Activated CD8-positive, alpha-beta memory T cell treated with anti-CD3 and anti-CD28 coated beads for 36 hours (primary cell): ENCODE measurements at regions not wholly inside any gene's neighbourhood (a gene's known extent, or its start where the extent isn't known, plus 50 kb on each side); places are given as distances from the start of the nearest gene placed in this dataset.
"Not testable (repeated sequence)": the region's sequence is repeated elsewhere in the genome, so short reads cannot be mapped to it uniquely, and the experiment has no call there.

ENCODE experiments used
- CTCF ChIA-PET: fragments of 350-600 bp; sonication (Branson Sonifier 250); formaldehyde crosslinking; loops from one replicate; lab custom pipeline; 2021; ENCODE audit warnings: antibody characterized with exemption; lab: Charles Lee
- POLR2A ChIA-PET: fragments of 350-600 bp; sonication (Branson Sonifier 250); formaldehyde crosslinking; loops from one replicate; lab custom pipeline; 2021; ENCODE audit warnings: antibody characterized with exemption; lab: Charles Lee

GRCh38 chr6:50305660-50306059 lies 255.9 kb upstream of the DEFB112 start:
- ChIA-PET POLR2A (no interaction called here), CTCF (no interaction called here)

- POLR2A ChIA-PET, result no interaction called here
- CTCF ChIA-PET, result no interaction called here
Measured at GRCh38 chr6:50318536-50318935, 268.8 kb upstream of the DEFB112 start.

GRCh38 chr6:50330347-50330746 lies 280.6 kb upstream of the DEFB112 start:
- ChIA-PET POLR2A (interaction anchor here (0.6 kb wide), 1 partner anchor 8 kb away, joined by 6 read pairs; no protein-coding TSS in a partner anchor), CTCF (interaction anchor here (0.5 kb wide), 1 partner anchor 138 kb away, joined by 3 read pairs; no protein-coding TSS in a partner anchor)

- ChIA-PET CTCF (interaction anchor here (0.5 kb wide), 1 partner anchor 139 kb away, joined by 3 read pairs; no protein-coding TSS in a partner anchor), POLR2A (interaction anchor here (0.6 kb wide), 1 partner anchor 7 kb away, joined by 6 read pairs; no protein-coding TSS in a partner anchor)
Measured at GRCh38 chr6:50330963-50331362, 281.2 kb upstream of the DEFB112 start.

- POLR2A ChIA-PET, result no interaction called here
- CTCF ChIA-PET, result no interaction called here
Measured at GRCh38 chr6:50333696-50334095, 284.0 kb upstream of the DEFB112 start.

- POLR2A ChIA-PET, result no interaction called here
- CTCF ChIA-PET, result no interaction called here
Measured at GRCh38 chr6:50337532-50338122, 287.9 kb upstream of the DEFB112 start.

GRCh38 chr6:50353603-50354002 lies 303.9 kb upstream of the DEFB112 start:
- ChIA-PET POLR2A (no interaction called here), CTCF (no interaction called here)

- ChIA-PET POLR2A (no interaction called here), CTCF (no interaction called here)
Measured at GRCh38 chr6:50358113-50358512, 308.4 kb upstream of the DEFB112 start.

- ChIA-PET CTCF (no interaction called here), POLR2A (no interaction called here)
Measured at GRCh38 chr6:50361641-50362331, 312.1 kb upstream of the DEFB112 start.

- CTCF ChIA-PET, result no interaction called here
- POLR2A ChIA-PET, result no interaction called here
Measured at GRCh38 chr6:50362706-50363105, 313.0 kb upstream of the DEFB112 start.

GRCh38 chr6:50369996-50370395 lies 320.3 kb upstream of the DEFB112 start:
- ChIA-PET CTCF (no interaction called here), POLR2A (no interaction called here)

- CTCF ChIA-PET, result no interaction called here
- POLR2A ChIA-PET, result no interaction called here
Measured at GRCh38 chr6:50380406-50381098, 330.8 kb upstream of the DEFB112 start.

- CTCF ChIA-PET, result no interaction called here
- POLR2A ChIA-PET, result no interaction called here
Measured at GRCh38 chr6:50381099-50381415, 331.3 kb upstream of the DEFB112 start.

- ChIA-PET CTCF (no interaction called here), POLR2A (no interaction called here)
Measured at GRCh38 chr6:50390416-50390815, 322.9 kb upstream of the TFAP2D start.

GRCh38 chr6:50394139-50394538 lies 319.2 kb upstream of the TFAP2D start:
- POLR2A ChIA-PET, result not testable (repeated sequence)

GRCh38 chr6:50404643-50405042 lies 308.7 kb upstream of the TFAP2D start:
- CTCF ChIA-PET, result no interaction called here
- POLR2A ChIA-PET, result no interaction called here

More at GRCh38 chr6:50394139-50394538, 319.2 kb upstream of the TFAP2D start:
- CTCF ChIA-PET, result not testable (repeated sequence)

GRCh38 chr6:50410579-50410978 lies 302.7 kb upstream of the TFAP2D start:
- CTCF ChIA-PET, result no interaction called here

GRCh38 chr6:50421041-50421440 lies 292.3 kb upstream of the TFAP2D start:
- POLR2A ChIA-PET, CTCF ChIA-PET: not testable (repeated sequence)

More at GRCh38 chr6:50410579-50410978, 302.7 kb upstream of the TFAP2D start:
- POLR2A ChIA-PET, result no interaction called here

GRCh38 chr6:50427267-50427666 lies 286.1 kb upstream of the TFAP2D start:
- ChIA-PET CTCF (no interaction called here), POLR2A (no interaction called here)

- ChIA-PET POLR2A (no interaction called here), CTCF (no interaction called here)
Measured at GRCh38 chr6:50437901-50438300, 275.4 kb upstream of the TFAP2D start.
